ENCODE measurements at regions not wholly inside any gene's neighbourhood (a gene's known extent, or its start where the extent isn't known, plus 50 kb on each side); places are given as distances from the start of the nearest gene placed in this dataset.

DNA sequence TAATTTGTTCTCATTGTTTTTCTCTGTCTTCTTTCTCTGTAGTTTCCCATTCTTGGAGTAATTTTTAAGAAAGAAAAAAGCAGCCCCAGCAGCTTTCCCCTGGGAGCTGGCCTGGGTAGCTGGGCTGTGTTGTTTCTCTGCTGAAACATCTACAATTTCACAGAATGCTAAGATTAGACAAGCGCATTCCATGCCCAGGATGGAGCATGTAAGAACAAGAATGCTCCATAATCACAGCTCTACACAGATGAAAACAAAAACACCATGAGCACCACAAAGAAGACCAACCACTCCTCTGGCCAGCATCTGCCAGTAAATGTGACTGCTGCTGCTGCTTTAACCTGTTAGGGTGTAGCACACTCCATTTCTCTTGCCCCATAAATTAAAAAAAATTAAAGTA is 239.2 kb upstream of the SLITRK1 start:
- no peak overlapping the region for H3K27ac ChIP-seq (ENCODE audit: low read depth, low read length)
- no peak overlapping the region for H3K4me2 ChIP-seq (ENCODE audit: low read length)
- H3K9ac ChIP-seq (ENCODE audit: low read length), result no peak overlapping the region
- ATAC-seq (no peak), DNase-seq (ENCODE audit: low read depth, low spot score) (no peak)
- H4K20me1 ChIP-seq (ENCODE audit: insufficient read depth), result no peaks in the 10 kb centered on the region
- ChIA-PET CTCF (no interaction called here), RAD21 (ENCODE audit: low non-redundant PET in 1 of 2, low total read pairs in 2 of 2, uncharacterized antibody in 2 of 2, unreplicated experiment in 2 of 2) (no interaction called here), POLR2A (no interaction called here)
- intact Hi-C loops (cut with micrococcal nuclease), result no loop called here
- no TSS peak for BruUV-seq (replicated peaks)
- peak overlapping the region; percentile 16 for H2AFZ ChIP-seq (ENCODE audit: low read depth, low read length, poor library complexity, severe bottlenecking)
- H3K36me3 ChIP-seq (ENCODE audit: control insufficient read depth in 1 of 2, insufficient read depth in 2 of 2, low read length in 2 of 2), result no peaks in the 10 kb centered on the region
- no peaks in the 10 kb centered on the region for H3K4me1 ChIP-seq (ENCODE audit: control insufficient read depth in 1 of 2, insufficient read depth in 2 of 2, low read length in 2 of 2)
- no peaks in the 10 kb centered on the region for H3K9me2 ChIP-seq (ENCODE audit: insufficient read depth)
- H3K4me3 ChIP-seq (replicated peaks in 1 of 2; ENCODE audit: low read depth in 1 of 2, low read length in 2 of 2), result no peak overlapping the region
- no peak for TF ChIP-seq CEBPB (IDR thresholded peaks at IDR 0.05; ENCODE audit: low read depth)
- no peak for TF ChIP-seq YY1 (IDR thresholded peaks at IDR 0.05; ENCODE audit: extremely low read depth, insufficient replicate concordance, low read depth, low read length)
- TF ChIP-seq POLR2A (IDR thresholded peaks at IDR 0.05; ENCODE audit: borderline replicate concordance, extremely low read depth, insufficient read depth, insufficient read length), result no peak
- TF ChIP-seq SIN3A (IDR thresholded peaks at IDR 0.05; ENCODE audit: low read depth), result no peak
- no peak for TF ChIP-seq POLR2AphosphoS5 (IDR thresholded peaks at IDR 0.05; ENCODE audit: low read depth, low read length)
- H3K27me3 ChIP-seq (ENCODE audit: insufficient read depth, low read length), result no peaks in the 10 kb centered on the region
- no peaks in the 10 kb centered on the region for H3K79me2 ChIP-seq (ENCODE audit: insufficient read depth, low read length)
- 0 out of 4 replicates have a peak, but pooled peaks cover 0 to 5% of the 10 kb centered on the region in 2 experiments for H3K9me3 ChIP-seq (ENCODE audit: control insufficient read depth in 1 of 2, insufficient read depth in 1 of 2, low read depth in 1 of 2, low read length in 2 of 2)

DNA sequence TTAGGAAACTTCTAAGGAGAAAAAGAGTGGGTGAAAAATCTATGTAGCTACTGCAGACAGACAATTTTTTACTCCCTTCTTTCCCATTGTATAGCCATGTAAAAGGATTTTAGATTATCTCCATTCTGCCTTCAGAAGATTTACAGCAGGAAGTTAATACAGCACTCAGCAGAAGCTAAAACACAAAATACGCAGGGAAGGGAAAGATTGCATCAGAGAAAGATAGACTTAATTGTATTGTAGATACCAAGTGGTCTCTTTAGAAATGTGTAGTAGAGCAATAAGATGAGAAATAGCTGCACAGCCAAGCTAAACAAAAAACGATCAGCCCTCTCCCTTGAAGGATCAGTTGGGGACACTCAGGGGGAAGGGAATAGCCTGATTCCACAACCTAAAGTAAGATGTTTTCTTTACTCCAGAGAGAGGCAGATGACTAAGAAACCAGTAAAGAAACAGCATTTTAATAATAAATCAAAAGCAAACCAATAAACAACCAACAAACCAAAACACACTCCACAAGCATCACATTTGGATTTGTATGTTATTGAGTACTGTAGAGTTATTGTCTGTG is 236.7 kb upstream of the SLITRK1 start:
- POLR2A ChIA-PET, result no interaction called here
- DNase-seq (ENCODE audit: low read depth, low spot score), result no peak
- TF ChIP-seq, protein P1, sequence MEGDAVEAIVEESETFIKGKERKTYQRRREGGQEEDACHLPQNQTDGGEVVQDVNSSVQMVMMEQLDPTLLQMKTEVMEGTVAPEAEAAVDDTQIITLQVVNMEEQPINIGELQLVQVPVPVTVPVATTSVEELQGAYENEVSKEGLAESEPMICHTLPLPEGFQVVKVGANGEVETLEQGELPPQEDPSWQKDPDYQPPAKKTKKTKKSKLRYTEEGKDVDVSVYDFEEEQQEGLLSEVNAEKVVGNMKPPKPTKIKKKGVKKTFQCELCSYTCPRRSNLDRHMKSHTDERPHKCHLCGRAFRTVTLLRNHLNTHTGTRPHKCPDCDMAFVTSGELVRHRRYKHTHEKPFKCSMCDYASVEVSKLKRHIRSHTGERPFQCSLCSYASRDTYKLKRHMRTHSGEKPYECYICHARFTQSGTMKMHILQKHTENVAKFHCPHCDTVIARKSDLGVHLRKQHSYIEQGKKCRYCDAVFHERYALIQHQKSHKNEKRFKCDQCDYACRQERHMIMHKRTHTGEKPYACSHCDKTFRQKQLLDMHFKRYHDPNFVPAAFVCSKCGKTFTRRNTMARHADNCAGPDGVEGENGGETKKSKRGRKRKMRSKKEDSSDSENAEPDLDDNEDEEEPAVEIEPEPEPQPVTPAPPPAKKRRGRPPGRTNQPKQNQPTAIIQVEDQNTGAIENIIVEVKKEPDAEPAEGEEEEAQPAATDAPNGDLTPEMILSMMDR (IDR thresholded peaks at IDR 0.05 in 2 of 3, conservative IDR thresholded peaks at IDR 0.05 in 1 of 3; ENCODE audit: borderline replicate concordance in 1 of 3, insufficient read depth in 1 of 3, low read depth in 2 of 3, low read length in 2 of 3), result no peak
- TF ChIP-seq, protein P2, sequence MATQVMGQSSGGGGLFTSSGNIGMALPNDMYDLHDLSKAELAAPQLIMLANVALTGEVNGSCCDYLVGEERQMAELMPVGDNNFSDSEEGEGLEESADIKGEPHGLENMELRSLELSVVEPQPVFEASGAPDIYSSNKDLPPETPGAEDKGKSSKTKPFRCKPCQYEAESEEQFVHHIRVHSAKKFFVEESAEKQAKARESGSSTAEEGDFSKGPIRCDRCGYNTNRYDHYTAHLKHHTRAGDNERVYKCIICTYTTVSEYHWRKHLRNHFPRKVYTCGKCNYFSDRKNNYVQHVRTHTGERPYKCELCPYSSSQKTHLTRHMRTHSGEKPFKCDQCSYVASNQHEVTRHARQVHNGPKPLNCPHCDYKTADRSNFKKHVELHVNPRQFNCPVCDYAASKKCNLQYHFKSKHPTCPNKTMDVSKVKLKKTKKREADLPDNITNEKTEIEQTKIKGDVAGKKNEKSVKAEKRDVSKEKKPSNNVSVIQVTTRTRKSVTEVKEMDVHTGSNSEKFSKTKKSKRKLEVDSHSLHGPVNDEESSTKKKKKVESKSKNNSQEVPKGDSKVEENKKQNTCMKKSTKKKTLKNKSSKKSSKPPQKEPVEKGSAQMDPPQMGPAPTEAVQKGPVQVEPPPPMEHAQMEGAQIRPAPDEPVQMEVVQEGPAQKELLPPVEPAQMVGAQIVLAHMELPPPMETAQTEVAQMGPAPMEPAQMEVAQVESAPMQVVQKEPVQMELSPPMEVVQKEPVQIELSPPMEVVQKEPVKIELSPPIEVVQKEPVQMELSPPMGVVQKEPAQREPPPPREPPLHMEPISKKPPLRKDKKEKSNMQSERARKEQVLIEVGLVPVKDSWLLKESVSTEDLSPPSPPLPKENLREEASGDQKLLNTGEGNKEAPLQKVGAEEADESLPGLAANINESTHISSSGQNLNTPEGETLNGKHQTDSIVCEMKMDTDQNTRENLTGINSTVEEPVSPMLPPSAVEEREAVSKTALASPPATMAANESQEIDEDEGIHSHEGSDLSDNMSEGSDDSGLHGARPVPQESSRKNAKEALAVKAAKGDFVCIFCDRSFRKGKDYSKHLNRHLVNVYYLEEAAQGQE (IDR thresholded peaks at IDR 0.05; ENCODE audit: low read depth), result no peak
- TF ChIP-seq CBX3 (IDR thresholded peaks at IDR 0.05; ENCODE audit: low read depth), result no peak
- TF ChIP-seq, protein P3, sequence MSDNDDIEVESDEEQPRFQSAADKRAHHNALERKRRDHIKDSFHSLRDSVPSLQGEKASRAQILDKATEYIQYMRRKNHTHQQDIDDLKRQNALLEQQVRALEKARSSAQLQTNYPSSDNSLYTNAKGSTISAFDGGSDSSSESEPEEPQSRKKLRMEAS (IDR thresholded peaks at IDR 0.05), result no peak
- no peak for TF ChIP-seq TCF7L2 (IDR thresholded peaks at IDR 0.05; ENCODE audit: borderline replicate concordance, extremely low read depth, insufficient read depth, insufficient read length)
- TF ChIP-seq, protein P4, sequence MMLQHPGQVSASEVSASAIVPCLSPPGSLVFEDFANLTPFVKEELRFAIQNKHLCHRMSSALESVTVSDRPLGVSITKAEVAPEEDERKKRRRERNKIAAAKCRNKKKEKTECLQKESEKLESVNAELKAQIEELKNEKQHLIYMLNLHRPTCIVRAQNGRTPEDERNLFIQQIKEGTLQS (IDR thresholded peaks at IDR 0.05), result no peak
- no peak for TF ChIP-seq SRF (IDR thresholded peaks at IDR 0.05; ENCODE audit: low read depth)
- no peak for TF ChIP-seq SP1 (IDR thresholded peaks at IDR 0.05; ENCODE audit: low read depth)
- no peak for TF ChIP-seq JUND (IDR thresholded peaks at IDR 0.05)

More for the DNA sequence above, 236.7 kb upstream of the SLITRK1 start:
- H3K36me3 ChIP-seq (ENCODE audit: control insufficient read depth in 1 of 2, insufficient read depth in 2 of 2, low read length in 2 of 2), result no peaks in the 10 kb centered on the region
- no peak overlapping the region for H3K4me3 ChIP-seq (replicated peaks in 1 of 2; ENCODE audit: low read depth in 1 of 2, low read length in 2 of 2)
- H3K4me1 ChIP-seq (ENCODE audit: control insufficient read depth in 1 of 2, insufficient read depth in 2 of 2, low read length in 2 of 2), result no peaks in the 10 kb centered on the region
- H3K79me2 ChIP-seq (ENCODE audit: insufficient read depth, low read length), result no peaks in the 10 kb centered on the region
- ATAC-seq, result no peak
- 0 out of 4 replicates have a peak, but pooled peaks cover 0 to 5% of the 10 kb centered on the region in 2 experiments for H3K9me3 ChIP-seq (ENCODE audit: control insufficient read depth in 1 of 2, insufficient read depth in 1 of 2, low read depth in 1 of 2, low read length in 2 of 2)
- RAD21 ChIA-PET (ENCODE audit: low non-redundant PET in 1 of 2, low total read pairs in 2 of 2, uncharacterized antibody in 2 of 2, unreplicated experiment in 2 of 2), result no interaction called here
- H4K20me1 ChIP-seq (ENCODE audit: insufficient read depth), result no peaks in the 10 kb centered on the region
- intact Hi-C loops (cut with micrococcal nuclease), result no loop called here
- H3K4me2 ChIP-seq (ENCODE audit: low read length), result no peak overlapping the region
- H3K27me3 ChIP-seq (ENCODE audit: insufficient read depth, low read length), result no peaks in the 10 kb centered on the region
- H2AFZ ChIP-seq (ENCODE audit: low read depth, low read length, poor library complexity, severe bottlenecking), result no peak overlapping the region
- no TSS peak for BruUV-seq (replicated peaks)
- no peak overlapping the region for H3K9ac ChIP-seq (ENCODE audit: low read length)
- no peaks in the 10 kb centered on the region for H3K9me2 ChIP-seq (ENCODE audit: insufficient read depth)
- CTCF ChIA-PET, result no interaction called here
- no peak overlapping the region for H3K27ac ChIP-seq (ENCODE audit: low read depth, low read length)

Data from HCT116 (cell line).